Endodermal cell (in vitro differentiated cells): ENCODE measurements at regions not wholly inside any gene's neighbourhood (a gene's known extent, or its start where the extent isn't known, plus 50 kb on each side); places are given as distances from the start of the nearest gene placed in this dataset.

ENCODE experiments used
- DNase-seq: peaks from one replicate; pipeline ENCODE4 v3.0.0-alpha.2; 2017
- H3K27ac ChIP-seq: 2 replicates; pipeline ENCODE4 v1.5.1; 2013; ENCODE audit warnings: mild to moderate bottlenecking, low read depth, low read length, moderate library complexity
- H3K27me3 ChIP-seq: 2 replicates; pipeline ENCODE4 v1.6.1; 2013; ENCODE audit warnings: mild to moderate bottlenecking, low read length, moderate library complexity; ENCODE audit not compliant: insufficient read depth, control insufficient read depth, poor library complexity, severe bottlenecking
- H3K36me3 ChIP-seq: 2 replicates; pipeline ENCODE4 v1.7.0; 2013; ENCODE audit warnings: mild to moderate bottlenecking, low read length, moderate library complexity; ENCODE audit not compliant: control insufficient read depth, insufficient read depth
- H3K4me1 ChIP-seq: one replicate; pipeline ENCODE4 v1.7.0; 2013; ENCODE audit warnings: low read length; ENCODE audit not compliant: control insufficient read depth, insufficient read depth
- H3K4me3 ChIP-seq: 2 replicates; pipeline ENCODE4 v1.5.1; 2013; ENCODE audit warnings: mild to moderate bottlenecking, low read length, moderate library complexity
- H3K9ac ChIP-seq: 2 replicates; pipeline ENCODE4 v1.6.1; 2013; ENCODE audit warnings: mild to moderate bottlenecking, low read length, moderate library complexity; ENCODE audit not compliant: poor library complexity, severe bottlenecking; ENCODE audit errors: extremely low read depth
- H3K9me3 ChIP-seq: 2 replicates; pipeline ENCODE4 v1.6.1; 2013; ENCODE audit warnings: mild to moderate bottlenecking, low read length, moderate library complexity; ENCODE audit not compliant: control insufficient read depth
- H3K27ac Mint-ChIP-seq: 2 replicates; pipeline ENCODE4 v1.8.0; 2020; ENCODE audit warnings: mixed read lengths
- H3K27me3 Mint-ChIP-seq: 2 replicates; pipeline ENCODE4 v1.8.0; 2021; ENCODE audit warnings: mild to moderate bottlenecking, mixed read lengths; ENCODE audit not compliant: insufficient read depth
- H3K36me3 Mint-ChIP-seq: 2 replicates; pipeline ENCODE4 v1.8.0; 2020; ENCODE audit warnings: low read depth, mixed read lengths
- H3K4me1 Mint-ChIP-seq: 2 replicates; pipeline ENCODE4 v1.8.0; 2020; ENCODE audit warnings: mixed read lengths
- H3K4me3 Mint-ChIP-seq: 2 replicates; pipeline ENCODE4 v1.8.0; 2020; ENCODE audit warnings: mild to moderate bottlenecking, moderate library complexity, mixed read lengths
- H3K9me3 Mint-ChIP-seq: 2 replicates; pipeline ENCODE4 v1.8.0; 2020; ENCODE audit warnings: mild to moderate bottlenecking, mixed read lengths
- CTCF ChIP-seq: fragments of 200-600 bp; sonication (generic); conservative IDR thresholded peaks from 2 replicates; pipeline ENCODE4 v1.5.0; 2021; ENCODE audit warnings: antibody characterized with exemption, mild to moderate bottlenecking
- WGBS, 2 experiments: methylation state at CpG; one replicate each; pipeline versions ENCODE4 v1.1.5 to v1.1.7; 2013; ENCODE audit warnings: missing lambda C conversion rate in 2 of 2, mixed read lengths in 1 of 2; ENCODE audit not compliant: insufficient coverage in 1 of 2, insufficient read length in 1 of 2; 5-methylcytosine and 5-hydroxymethylcytosine counted together

- Histone ChIP-seq H3K27me3 (peaks cover 4% of the 10 kb centered on the region), H3K9me3 (no peaks in the 10 kb centered on the region), H3K9ac (no peak overlapping the region), H3K27ac (no peak overlapping the region), H3K36me3 (no peaks in the 10 kb centered on the region), H3K4me3 (no peak overlapping the region), H3K4me1 (no peaks in the 10 kb centered on the region)
- H3K36me3 Mint-ChIP-seq: no peaks in the 10 kb centered on the region
- peaks cover 7% of the 10 kb centered on the region for H3K4me1 Mint-ChIP-seq
- H3K27ac Mint-ChIP-seq: no peak overlapping the region
- peaks cover 18% of the 10 kb centered on the region for H3K27me3 Mint-ChIP-seq
- H3K4me3 Mint-ChIP-seq: no peak overlapping the region
- DNase-seq: no peak
- peaks cover 15% of the 10 kb centered on the region for H3K9me3 Mint-ChIP-seq
- no peak for TF ChIP-seq CTCF
- WGBS, 2 experiments: 90 to 100% methylated on average over 3 of the region's 3 CpGs
These were observed 212.6 kb downstream of the TTC8 start for GRCh38 chr14:89037065-89037464.

- no peak for TF ChIP-seq CTCF
- no peaks in the 10 kb centered on the region for H3K36me3 ChIP-seq
- H3K4me3 ChIP-seq: no peak overlapping the region
- H3K9me3 Mint-ChIP-seq: peaks cover 34% of the 10 kb centered on the region
- peaks cover 19% of the 10 kb centered on the region for H3K27me3 Mint-ChIP-seq
- H3K9ac ChIP-seq: no peak overlapping the region
- H3K4me3 Mint-ChIP-seq: peak overlapping the region; percentile 58
- no peak for DNase-seq
- WGBS, 2 experiments: 54 to 67% methylated on average over 3 to 6 of the region's 6 CpGs
- H3K4me1 ChIP-seq: no peaks in the 10 kb centered on the region
- no peak overlapping the region for H3K27ac Mint-ChIP-seq
- peaks cover 7% of the 10 kb centered on the region for H3K4me1 Mint-ChIP-seq
- peaks cover 4% of the 10 kb centered on the region for H3K27me3 ChIP-seq
- H3K9me3 ChIP-seq: peaks cover 10% of the 10 kb centered on the region
- H3K36me3 Mint-ChIP-seq: no peaks in the 10 kb centered on the region
- H3K27ac ChIP-seq: no peak overlapping the region
These were observed 215.6 kb downstream of the TTC8 start for GRCh38 chr14:89040080-89040459.

- no peaks in the 10 kb centered on the region for H3K4me1 ChIP-seq
- Mint-ChIP-seq H3K36me3 (no peaks in the 10 kb centered on the region), H3K4me1 (peaks cover 7% of the 10 kb centered on the region), H3K9me3 (peaks cover 34% of the 10 kb centered on the region), H3K27me3 (peaks cover 19% of the 10 kb centered on the region), H3K27ac (peak overlapping the region; percentile 95), H3K4me3 (peak overlapping the region; percentile 58)
- no peak overlapping the region for H3K9ac ChIP-seq
- peaks cover 10% of the 10 kb centered on the region for H3K9me3 ChIP-seq
- DNase-seq: peak; percentile 98
- peak; percentile 98 for TF ChIP-seq CTCF
- H3K27ac ChIP-seq: no peak overlapping the region
- 8 to 27% methylated on average over 15 to 31 of the region's 31 CpGs for WGBS, 2 experiments
- peaks cover 4% of the 10 kb centered on the region for H3K27me3 ChIP-seq
- no peaks in the 10 kb centered on the region for H3K36me3 ChIP-seq
- peak overlapping the region; percentile 63 for H3K4me3 ChIP-seq
These were observed 216.2 kb downstream of the TTC8 start for GRCh38 chr14:89040460-89041256.
